Endodermal cell (in vitro differentiated cells): ENCODE measurements at regions not wholly inside any gene's neighbourhood (a gene's known extent, or its start where the extent isn't known, plus 50 kb on each side); places are given as distances from the start of the nearest gene placed in this dataset.

Experiments
- DNase-seq: peaks from one replicate; pipeline ENCODE4 v3.0.0-alpha.2; 2017
- H3K27ac ChIP-seq: 2 replicates; pipeline ENCODE4 v1.5.1; 2013; ENCODE audit warnings: mild to moderate bottlenecking, low read depth, low read length, moderate library complexity
- H3K27me3 ChIP-seq: 2 replicates; pipeline ENCODE4 v1.6.1; 2013; ENCODE audit warnings: mild to moderate bottlenecking, low read length, moderate library complexity; ENCODE audit not compliant: insufficient read depth, control insufficient read depth, poor library complexity, severe bottlenecking
- H3K36me3 ChIP-seq: 2 replicates; pipeline ENCODE4 v1.7.0; 2013; ENCODE audit warnings: mild to moderate bottlenecking, low read length, moderate library complexity; ENCODE audit not compliant: control insufficient read depth, insufficient read depth
- H3K4me1 ChIP-seq: one replicate; pipeline ENCODE4 v1.7.0; 2013; ENCODE audit warnings: low read length; ENCODE audit not compliant: control insufficient read depth, insufficient read depth
- H3K4me3 ChIP-seq: 2 replicates; pipeline ENCODE4 v1.5.1; 2013; ENCODE audit warnings: mild to moderate bottlenecking, low read length, moderate library complexity
- H3K9ac ChIP-seq: 2 replicates; pipeline ENCODE4 v1.6.1; 2013; ENCODE audit warnings: mild to moderate bottlenecking, low read length, moderate library complexity; ENCODE audit not compliant: poor library complexity, severe bottlenecking; ENCODE audit errors: extremely low read depth
- H3K9me3 ChIP-seq: 2 replicates; pipeline ENCODE4 v1.6.1; 2013; ENCODE audit warnings: mild to moderate bottlenecking, low read length, moderate library complexity; ENCODE audit not compliant: control insufficient read depth
- H3K27ac Mint-ChIP-seq: 2 replicates; pipeline ENCODE4 v1.8.0; 2020; ENCODE audit warnings: mixed read lengths
- H3K27me3 Mint-ChIP-seq: 2 replicates; pipeline ENCODE4 v1.8.0; 2021; ENCODE audit warnings: mild to moderate bottlenecking, mixed read lengths; ENCODE audit not compliant: insufficient read depth
- H3K36me3 Mint-ChIP-seq: 2 replicates; pipeline ENCODE4 v1.8.0; 2020; ENCODE audit warnings: low read depth, mixed read lengths
- H3K4me1 Mint-ChIP-seq: 2 replicates; pipeline ENCODE4 v1.8.0; 2020; ENCODE audit warnings: mixed read lengths
- H3K4me3 Mint-ChIP-seq: 2 replicates; pipeline ENCODE4 v1.8.0; 2020; ENCODE audit warnings: mild to moderate bottlenecking, moderate library complexity, mixed read lengths
- H3K9me3 Mint-ChIP-seq: 2 replicates; pipeline ENCODE4 v1.8.0; 2020; ENCODE audit warnings: mild to moderate bottlenecking, mixed read lengths
- CTCF ChIP-seq: fragments of 200-600 bp; sonication (generic); conservative IDR thresholded peaks from 2 replicates; pipeline ENCODE4 v1.5.0; 2021; ENCODE audit warnings: antibody characterized with exemption, mild to moderate bottlenecking
- WGBS, 2 experiments: methylation state at CpG; one replicate each; pipeline versions ENCODE4 v1.1.5 to v1.1.7; 2013; ENCODE audit warnings: missing lambda C conversion rate in 2 of 2, mixed read lengths in 1 of 2; ENCODE audit not compliant: insufficient coverage in 1 of 2, insufficient read length in 1 of 2; 5-methylcytosine and 5-hydroxymethylcytosine counted together

DNA sequence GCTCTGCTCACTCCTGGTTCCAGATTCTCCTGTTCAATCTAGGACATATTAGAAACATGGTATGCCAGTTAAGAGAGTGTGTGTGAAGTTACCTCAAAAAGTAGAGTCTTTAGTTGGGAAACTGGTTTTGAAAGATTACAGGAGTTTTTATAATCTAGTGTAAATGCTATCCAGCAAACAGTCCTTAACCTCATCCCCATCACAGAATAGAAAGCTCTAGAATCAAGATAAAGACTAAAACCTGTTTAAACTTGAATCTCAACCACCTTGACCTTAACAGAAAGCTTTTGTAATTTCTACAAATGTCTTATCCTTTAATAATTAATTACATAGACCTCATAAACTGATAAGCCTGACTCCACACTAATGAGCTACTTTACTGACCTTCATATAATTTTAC is 1288.7 kb upstream of the SORCS1 start:
- no peaks in the 10 kb centered on the region for H3K36me3 ChIP-seq
- H3K4me1 Mint-ChIP-seq = peaks cover 3% of the 10 kb centered on the region
- peaks cover 11% of the 10 kb centered on the region for H3K9me3 ChIP-seq
- no peaks in the 10 kb centered on the region for H3K27me3 ChIP-seq
- no peak overlapping the region for H3K27ac Mint-ChIP-seq
- peaks cover 7% of the 10 kb centered on the region for H3K27me3 Mint-ChIP-seq
- DNase-seq = no peak
- no peak overlapping the region for H3K4me3 Mint-ChIP-seq
- no peaks in the 10 kb centered on the region for H3K9me3 Mint-ChIP-seq
- H3K4me1 ChIP-seq = no peaks in the 10 kb centered on the region
- H3K4me3 ChIP-seq = no peak overlapping the region
- no peak overlapping the region for H3K27ac ChIP-seq
- no peak overlapping the region for H3K9ac ChIP-seq
- no peak for TF ChIP-seq CTCF
- no peaks in the 10 kb centered on the region for H3K36me3 Mint-ChIP-seq

- 89 to 100% methylated on average over 1 to 5 of the region's 5 CpGs for WGBS, 2 experiments
- H3K4me3 ChIP-seq = no peak overlapping the region
- Mint-ChIP-seq H3K27ac (no peak overlapping the region), H3K27me3 (peaks cover 7% of the 10 kb centered on the region), H3K4me3 (no peak overlapping the region), H3K4me1 (peaks cover 3% of the 10 kb centered on the region), H3K36me3 (no peaks in the 10 kb centered on the region), H3K9me3 (no peaks in the 10 kb centered on the region)
- no peaks in the 10 kb centered on the region for H3K36me3 ChIP-seq
- no peak overlapping the region for H3K27ac ChIP-seq
- H3K9ac ChIP-seq = no peak overlapping the region
- H3K27me3 ChIP-seq = no peaks in the 10 kb centered on the region
- DNase-seq = no peak
- H3K4me1 ChIP-seq = no peaks in the 10 kb centered on the region
- TF ChIP-seq CTCF = no peak
- peaks cover 11% of the 10 kb centered on the region for H3K9me3 ChIP-seq
These were observed 1288.0 kb upstream of the SORCS1 start for GRCh38 chr10:108452533-108452932.

DNA sequence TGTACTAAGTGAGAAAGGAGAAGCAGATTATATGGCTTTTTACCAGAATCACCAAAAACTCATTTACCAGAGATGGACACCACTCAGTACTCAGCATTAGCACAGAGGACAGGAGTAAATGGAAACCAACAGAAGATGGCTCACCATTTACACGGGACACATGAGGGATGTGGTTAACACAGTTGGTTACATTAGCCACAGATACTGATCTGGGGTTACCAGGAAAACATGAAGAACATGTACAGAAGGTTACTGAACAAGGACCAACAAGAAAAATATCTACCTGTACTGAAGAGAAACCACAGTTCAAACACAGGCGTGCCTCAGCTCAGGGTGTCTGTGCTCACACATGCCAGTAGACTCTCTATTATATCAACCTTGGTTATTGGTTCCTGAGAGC is 1285.8 kb upstream of the SORCS1 start:
- Histone ChIP-seq H3K9ac (no peak overlapping the region), H3K4me1 (no peaks in the 10 kb centered on the region), H3K27me3 (no peaks in the 10 kb centered on the region), H3K36me3 (no peaks in the 10 kb centered on the region), H3K9me3 (peaks cover 18% of the 10 kb centered on the region), H3K27ac (no peak overlapping the region), H3K4me3 (no peak overlapping the region)
- Mint-ChIP-seq H3K27ac (no peak overlapping the region), H3K9me3 (no peaks in the 10 kb centered on the region), H3K4me1 (peaks cover 3% of the 10 kb centered on the region), H3K27me3 (peaks cover 7% of the 10 kb centered on the region), H3K4me3 (no peak overlapping the region), H3K36me3 (no peaks in the 10 kb centered on the region)
- TF ChIP-seq CTCF = no peak
- DNase-seq = no peak
- 51 to 83% methylated on average over 2 of the region's 2 CpGs for WGBS, 2 experiments
